B cell (primary cell): ENCODE measurements at regions not wholly inside any gene's neighbourhood (a gene's known extent, or its start where the extent isn't known, plus 50 kb on each side); places are given as distances from the start of the nearest gene placed in this dataset.

ENCODE experiments used
- ATAC-seq: fragments of 200-7000 bp; cut with Tn5 transposase; one replicate; pipeline ENCODE4 v1.10.0; 2021; ENCODE audit warnings: low read depth, mild to moderate bottlenecking, moderate number of reproducible peaks, moderate library complexity
- CTCF ChIA-PET: fragments of 350-600 bp; sonication (Branson Sonifier 250); formaldehyde crosslinking; loops from one replicate; lab custom pipeline; 2021; ENCODE audit warnings: antibody characterized with exemption, inconsistent platforms; lab: Charles Lee
- POLR2A ChIA-PET: fragments of 350-600 bp; sonication (Branson Sonifier 250); formaldehyde crosslinking; loops from one replicate; lab custom pipeline; 2021; ENCODE audit warnings: antibody characterized with exemption; lab: Charles Lee
- DNase-seq: peaks from one replicate; pipeline ENCODE4 v3.0.0; 2013
- H2AFZ ChIP-seq: 2 replicates; pipeline ENCODE4 v1.6.1; 2012; ENCODE audit warnings: mild to moderate bottlenecking, low read depth, low read length; ENCODE audit not compliant: insufficient read depth, poor library complexity, severe bottlenecking
- H3K27ac ChIP-seq, 2 donors: 1 replicate in 1 of 2; 2 replicates in 1 of 2; pipeline ENCODE4 v1.5.1; 2012 to 2013; ENCODE audit warnings: low read length in 2 of 2, mild to moderate bottlenecking in 2 of 2, moderate library complexity in 1 of 2
- H3K27me3 ChIP-seq, 4 experiments: fragments of 200-600 bp in 1 of 4; sonication (generic) in 1 of 4; replicated peaks in 1 of 4; 1 replicate in 2 of 4; 2 replicates in 2 of 4; pipeline versions ENCODE4 v1.6.1 to v1.7.0; 2013 to 2016; ENCODE audit warnings: low read length in 3 of 4, mild to moderate bottlenecking in 2 of 4, mixed read lengths in 1 of 4, moderate library complexity in 1 of 4; ENCODE audit not compliant: insufficient read depth in 4 of 4, control insufficient read depth in 3 of 4; ENCODE audit errors: control extremely low read depth in 1 of 4
- H3K36me3 ChIP-seq, 2 experiments: replicated peaks in 1 of 2; 1 replicate in 1 of 2; 2 replicates in 1 of 2; pipeline versions ENCODE4 v1.6.1 to v1.7.1; 2013; ENCODE audit warnings: low read length in 1 of 2; ENCODE audit not compliant: insufficient read depth in 2 of 2, control insufficient read depth in 1 of 2; ENCODE audit errors: control extremely low read depth in 1 of 2, extremely low read depth in 1 of 2
- H3K4me1 ChIP-seq, 2 donors: fragments of 200-600 bp in 1 of 2; sonication (generic) in 1 of 2; 1 replicate in 1 of 2; 2 replicates in 1 of 2; pipeline versions ENCODE4 v1.5.1 to v1.6.1; 2013 to 2017; ENCODE audit warnings: low read length in 2 of 2; ENCODE audit not compliant: control insufficient read depth in 2 of 2, insufficient read depth in 2 of 2
- H3K4me2 ChIP-seq: replicated peaks from 2 replicates; pipeline ENCODE3; 2012; ENCODE audit warnings: mild to moderate bottlenecking, low read depth, low read length; ENCODE audit not compliant: poor library complexity, severe bottlenecking
- H3K4me3 ChIP-seq, 5 experiments: fragments of 200-600 bp in 1 of 5; sonication (generic) in 1 of 5; 1 replicate in 3 of 5; 2 replicates in 2 of 5; pipeline versions ENCODE4 v1.5.1 to v1.7.0; 2011 to 2016; ENCODE audit warnings: low read length in 4 of 5, mild to moderate bottlenecking in 4 of 5, low read depth in 2 of 5, control low read depth in 1 of 5, moderate library complexity in 1 of 5; ENCODE audit not compliant: insufficient read depth in 1 of 5; ENCODE audit errors: control extremely low read depth in 1 of 5, extremely low read depth in 1 of 5
- H3K79me2 ChIP-seq: fragments of 200-600 bp; sonication (generic); one replicate; pipeline ENCODE4 v1.6.0; 2016; ENCODE audit warnings: low read length; ENCODE audit not compliant: control insufficient read depth, insufficient read depth
- H3K9ac ChIP-seq: fragments of 200-600 bp; sonication (generic); 2 replicates; pipeline ENCODE4 v1.6.1; 2017; ENCODE audit warnings: mild to moderate bottlenecking, low read length, moderate library complexity
- H3K9me3 ChIP-seq, 3 donors: one replicate each; pipeline versions ENCODE4 v1.6.1 to v1.7.1; 2013; ENCODE audit warnings: low read length in 2 of 3; ENCODE audit not compliant: control insufficient read depth in 2 of 3, insufficient read depth in 1 of 3; ENCODE audit errors: control extremely low read depth in 1 of 3
- H4K20me1 ChIP-seq: 2 replicates; pipeline ENCODE4 v1.6.0; 2012; ENCODE audit warnings: mild to moderate bottlenecking, low read length; ENCODE audit not compliant: insufficient read depth, control insufficient read depth, poor library complexity, severe bottlenecking
- H3K27ac Mint-ChIP-seq: one replicate; pipeline ENCODE4 v1.8.0; 2021; ENCODE audit warnings: mixed read lengths
- H3K27me3 Mint-ChIP-seq: one replicate; pipeline ENCODE4 v1.8.0; 2021; ENCODE audit warnings: mixed read lengths
- H3K4me1 Mint-ChIP-seq: one replicate; pipeline ENCODE4 v1.8.0; 2021; ENCODE audit warnings: mixed read lengths
- H3K4me3 Mint-ChIP-seq: one replicate; pipeline ENCODE4 v1.8.0; 2021; ENCODE audit warnings: mixed read lengths
- H3K9me3 Mint-ChIP-seq: one replicate; pipeline ENCODE4 v1.8.0; 2022; ENCODE audit warnings: mixed read lengths; ENCODE audit not compliant: insufficient read depth
- CTCF ChIP-seq: fragments of 200-600 bp; IDR thresholded peaks from one replicate; pipeline ENCODE4 v1.8.0; 2022; ENCODE audit warnings: antibody characterized with exemption, mild to moderate bottlenecking
- EZH2 ChIP-seq: IDR thresholded peaks from 2 replicates; pipeline ENCODE4 v1.6.1; 2012; ENCODE audit warnings: borderline replicate concordance, low read depth, mild to moderate bottlenecking, moderate library complexity, low read length; ENCODE audit not compliant: insufficient read depth, poor library complexity, severe bottlenecking
- WGBS: methylation state at CpG from one replicate; pipeline ENCODE4 v1.1.5; 2013; ENCODE audit warnings: missing lambda C conversion rate; ENCODE audit not compliant: insufficient coverage; 5-methylcytosine and 5-hydroxymethylcytosine counted together
- intact Hi-C: fragments of 100-400 bp; cut with micrococcal nuclease; formaldehyde crosslinking; loops from one replicate; pipeline ENCODE4 v1.10.0; 2022

DNA sequence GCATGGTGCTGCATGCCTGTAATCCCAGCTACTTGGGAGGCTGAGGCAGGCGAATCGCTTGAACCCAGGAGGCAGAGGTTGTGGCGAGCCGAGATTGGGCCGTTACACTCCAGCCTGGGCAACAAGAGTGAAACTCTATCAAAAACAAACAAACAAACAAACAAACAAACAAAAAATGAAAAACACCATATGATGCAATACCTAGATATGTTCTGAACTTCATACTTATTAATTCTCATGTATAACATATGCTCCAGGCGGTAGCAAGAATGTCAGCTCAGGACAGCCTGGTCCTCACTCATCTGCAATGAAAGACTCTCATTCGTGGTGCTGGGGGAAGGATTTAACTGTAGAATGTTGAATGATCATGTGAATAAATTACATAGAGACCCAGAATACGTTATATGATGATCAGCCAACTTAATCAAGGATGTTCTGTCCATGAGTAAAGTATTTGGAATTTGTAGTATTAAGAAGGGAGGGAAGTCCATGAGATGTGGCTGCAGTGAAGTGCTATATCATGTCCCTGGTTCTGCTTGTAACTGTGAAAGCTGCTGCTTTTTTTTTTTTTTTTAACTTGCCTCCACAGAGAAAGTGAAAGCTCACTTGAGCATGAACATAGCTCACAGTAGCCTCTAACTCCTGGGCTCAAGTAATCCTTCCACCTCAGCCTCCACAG, 206.8 kb downstream of the UQCRFS1 start:
- ChIA-PET CTCF (no interaction called here), POLR2A (no interaction called here)
- Histone ChIP-seq H3K9ac (no peak overlapping the region), H3K4me3 (no peak overlapping the region), H3K36me3 (no peaks in the 10 kb centered on the region), H3K4me1 (no peaks in the 10 kb centered on the region), H3K27me3 (no peaks in the 10 kb centered on the region), H2AFZ (no peak overlapping the region), H4K20me1 (no peaks in the 10 kb centered on the region), H3K4me2 (no peak overlapping the region), H3K79me2 (no peaks in the 10 kb centered on the region), H3K9me3 (peaks cover 0 to 36% (median 0%) of the 10 kb centered on the region in 3 donors), H3K27ac (no peak overlapping the region)
- Mint-ChIP-seq H3K4me1 (no peaks in the 10 kb centered on the region), H3K27me3 (no peaks in the 10 kb centered on the region), H3K27ac (no peak overlapping the region), H3K4me3 (no peak overlapping the region), H3K9me3 (no peaks in the 10 kb centered on the region)
- DNase-seq (no peak), ATAC-seq (no peak)
- TF ChIP-seq EZH2 = no peak
- no peak for TF ChIP-seq CTCF
- intact Hi-C loops = no loop called here
- 100% methylated on average over 5 of the region's 8 CpGs for WGBS

- intact Hi-C loops = no loop called here
- CTCF ChIA-PET = no interaction called here
- Histone ChIP-seq H3K4me2 (no peak overlapping the region), H2AFZ (no peak overlapping the region), H3K9ac (no peak overlapping the region), H3K9me3 (peaks cover 0 to 40% (median 0%) of the 10 kb centered on the region in 3 donors), H3K4me3 (no peak overlapping the region), H3K36me3 (no peaks in the 10 kb centered on the region), H3K4me1 (no peaks in the 10 kb centered on the region), H3K27ac (no peak overlapping the region), H3K79me2 (no peaks in the 10 kb centered on the region), H4K20me1 (no peaks in the 10 kb centered on the region), H3K27me3 (no peaks in the 10 kb centered on the region)
- Mint-ChIP-seq H3K27me3 (no peaks in the 10 kb centered on the region), H3K4me1 (no peaks in the 10 kb centered on the region), H3K27ac (no peak overlapping the region), H3K9me3 (no peaks in the 10 kb centered on the region), H3K4me3 (no peak overlapping the region)
- no peak for TF ChIP-seq EZH2
- TF ChIP-seq CTCF = no peak
- 100% methylated on average over 6 of the region's 7 CpGs for WGBS
- POLR2A ChIA-PET = no interaction called here
- DNase-seq (no peak), ATAC-seq (no peak)
Observed at GRCh38 chr19:29004796-29005195, 208.2 kb downstream of the UQCRFS1 start.
